Activated CD4-positive, alpha-beta T cell treated with anti-CD3 and anti-CD28 coated beads, Interleukin-2, amount 10 ng/mL, durations not matched to agents 24 days and 14 days (primary cell): ENCODE measurements at regions not wholly inside any gene's neighbourhood (a gene's known extent, or its start where the extent isn't known, plus 50 kb on each side); places are given as distances from the start of the nearest gene placed in this dataset.
"Not testable (repeated sequence)": the region's sequence is repeated elsewhere in the genome, so short reads cannot be mapped to it uniquely, and the experiment has no call there.

ENCODE experiments used
- DNase-seq: peaks from one replicate; pipeline ENCODE4 v3.0.0; 2022
- H3K27ac Mint-ChIP-seq: one replicate; pipeline ENCODE4 v1.8.0; 2022; ENCODE audit warnings: mild to moderate bottlenecking, mixed read lengths
- H3K27me3 Mint-ChIP-seq: one replicate; pipeline ENCODE4 v1.8.0; 2022; ENCODE audit warnings: mixed read lengths
- H3K36me3 Mint-ChIP-seq: one replicate; pipeline ENCODE4 v1.8.0; 2022; ENCODE audit warnings: low read depth, mild to moderate bottlenecking, mixed read lengths
- H3K4me1 Mint-ChIP-seq: one replicate; pipeline ENCODE4 v1.8.0; 2021; ENCODE audit warnings: mixed read lengths
- H3K4me3 Mint-ChIP-seq: one replicate; pipeline ENCODE4 v1.8.0; 2022; ENCODE audit warnings: mild to moderate bottlenecking, moderate library complexity, mixed read lengths
- H3K9me3 Mint-ChIP-seq: one replicate; pipeline ENCODE4 v1.8.0; 2021; ENCODE audit warnings: mixed read lengths
- intact Hi-C: fragments of 100-400 bp; cut with micrococcal nuclease; formaldehyde crosslinking; loops from one replicate; pipeline ENCODE4 v1.15.1; 2023

- Mint-ChIP-seq H3K27ac (no peak overlapping the region), H3K4me1 (no peaks in the 10 kb centered on the region), H3K36me3 (no peaks in the 10 kb centered on the region), H3K27me3 (no peaks in the 10 kb centered on the region), H3K9me3 (no peaks in the 10 kb centered on the region), H3K4me3 (no peak overlapping the region)
- no peak for DNase-seq
- intact Hi-C loops, result no loop called here
These were observed 359.0 kb upstream of the ANKRD30A start for GRCh38 chr10:36766415-36766810.

GRCh38 chr10:36765782-36766414, 359.5 kb upstream of the ANKRD30A start:
- H3K9me3 Mint-ChIP-seq, result no peaks in the 10 kb centered on the region
- no peaks in the 10 kb centered on the region for H3K4me1 Mint-ChIP-seq
- H3K27me3 Mint-ChIP-seq, result no peaks in the 10 kb centered on the region
- no peak overlapping the region for H3K4me3 Mint-ChIP-seq
- intact Hi-C loops, result no loop called here
- H3K36me3 Mint-ChIP-seq, result no peaks in the 10 kb centered on the region
- no peak overlapping the region for H3K27ac Mint-ChIP-seq
- DNase-seq, result no peak

- no peak for DNase-seq
- H3K9me3 Mint-ChIP-seq, result no peaks in the 10 kb centered on the region
- no peaks in the 10 kb centered on the region for H3K4me1 Mint-ChIP-seq
- H3K27ac Mint-ChIP-seq, result no peak overlapping the region
- no peaks in the 10 kb centered on the region for H3K36me3 Mint-ChIP-seq
- intact Hi-C loops, result no loop called here
- H3K27me3 Mint-ChIP-seq, result no peaks in the 10 kb centered on the region
- H3K4me3 Mint-ChIP-seq, result no peak overlapping the region
These were observed 360.6 kb upstream of the ANKRD30A start for GRCh38 chr10:36764823-36765222.

GRCh38 chr10:36761121-36761520, 364.3 kb upstream of the ANKRD30A start:
- no peaks in the 10 kb centered on the region for H3K36me3 Mint-ChIP-seq
- no peaks in the 10 kb centered on the region for H3K27me3 Mint-ChIP-seq
- H3K9me3 Mint-ChIP-seq, result no peaks in the 10 kb centered on the region
- no peak overlapping the region for H3K4me3 Mint-ChIP-seq
- intact Hi-C loops, result no loop called here
- H3K4me1 Mint-ChIP-seq, result no peaks in the 10 kb centered on the region
- no peak for DNase-seq
- H3K27ac Mint-ChIP-seq, result no peak overlapping the region

- H3K27ac Mint-ChIP-seq, result no peak overlapping the region
- intact Hi-C loops, result no loop called here
- no peak overlapping the region for H3K4me3 Mint-ChIP-seq
- H3K4me1 Mint-ChIP-seq, result no peaks in the 10 kb centered on the region
- no peak for DNase-seq
- H3K27me3 Mint-ChIP-seq, result no peaks in the 10 kb centered on the region
- no peaks in the 10 kb centered on the region for H3K36me3 Mint-ChIP-seq
- no peaks in the 10 kb centered on the region for H3K9me3 Mint-ChIP-seq
These were observed 366.1 kb upstream of the ANKRD30A start for GRCh38 chr10:36759141-36759805.

- no peak for DNase-seq
- H3K9me3 Mint-ChIP-seq, result peaks cover 6% of the 10 kb centered on the region
- intact Hi-C loops, result no loop called here
- no peaks in the 10 kb centered on the region for H3K27me3 Mint-ChIP-seq
- no peak overlapping the region for H3K4me3 Mint-ChIP-seq
- H3K36me3 Mint-ChIP-seq, result no peaks in the 10 kb centered on the region
- H3K4me1 Mint-ChIP-seq, result no peaks in the 10 kb centered on the region
- H3K27ac Mint-ChIP-seq, result no peak overlapping the region
These were observed 377.1 kb upstream of the ANKRD30A start for GRCh38 chr10:36748128-36748871.

GRCh38 chr10:36739884-36740445, 385.4 kb upstream of the ANKRD30A start:
- Mint-ChIP-seq H3K9me3 (peaks cover 5% of the 10 kb centered on the region), H3K36me3 (no peaks in the 10 kb centered on the region), H3K27me3 (no peaks in the 10 kb centered on the region), H3K4me3 (no peak overlapping the region), H3K4me1 (no peaks in the 10 kb centered on the region), H3K27ac (no peak overlapping the region)
- intact Hi-C loops, result no loop called here
- no peak for DNase-seq

- DNase-seq, result no peak
- no peak overlapping the region for H3K27ac Mint-ChIP-seq
- H3K4me3 Mint-ChIP-seq, result no peak overlapping the region
- intact Hi-C loops, result no loop called here
- H3K9me3 Mint-ChIP-seq, result peaks cover 5% of the 10 kb centered on the region
- no peaks in the 10 kb centered on the region for H3K4me1 Mint-ChIP-seq
- H3K27me3 Mint-ChIP-seq, result no peaks in the 10 kb centered on the region
- no peaks in the 10 kb centered on the region for H3K36me3 Mint-ChIP-seq
These were observed 386.5 kb upstream of the ANKRD30A start for GRCh38 chr10:36738738-36739431.

- H3K9me3 Mint-ChIP-seq, result peaks cover 5% of the 10 kb centered on the region
These were observed 389.1 kb upstream of the ANKRD30A start for GRCh38 chr10:36736311-36736710.

GRCh38 chr10:36734590-36734989, 390.8 kb upstream of the ANKRD30A start:
- H3K9me3 Mint-ChIP-seq, H3K27ac Mint-ChIP-seq, H3K4me3 Mint-ChIP-seq, H3K4me1 Mint-ChIP-seq, DNase-seq, H3K27me3 Mint-ChIP-seq, H3K36me3 Mint-ChIP-seq, intact Hi-C loops: not testable (repeated sequence)

More at GRCh38 chr10:36736311-36736710, 389.1 kb upstream of the ANKRD30A start:
- Mint-ChIP-seq H3K27me3 (no peaks in the 10 kb centered on the region), H3K4me3 (no peak overlapping the region), H3K36me3 (no peaks in the 10 kb centered on the region), H3K27ac (no peak overlapping the region), H3K4me1 (no peaks in the 10 kb centered on the region)
- intact Hi-C loops, result no loop called here
- no peak for DNase-seq

GRCh38 chr10:36730316-36730715, 395.1 kb upstream of the ANKRD30A start:
- Mint-ChIP-seq H3K4me3 (no peak overlapping the region), H3K36me3 (no peaks in the 10 kb centered on the region), H3K4me1 (no peaks in the 10 kb centered on the region), H3K27me3 (no peaks in the 10 kb centered on the region), H3K27ac (no peak overlapping the region), H3K9me3 (peaks cover 4% of the 10 kb centered on the region)
- DNase-seq, result no peak
- intact Hi-C loops, result no loop called here

GRCh38 chr10:36728626-36729025, 396.8 kb upstream of the ANKRD30A start:
- no peaks in the 10 kb centered on the region for H3K36me3 Mint-ChIP-seq
- H3K27ac Mint-ChIP-seq, result no peak overlapping the region
- no peak overlapping the region for H3K4me3 Mint-ChIP-seq
- no peak for DNase-seq
- no peaks in the 10 kb centered on the region for H3K27me3 Mint-ChIP-seq
- intact Hi-C loops, result no loop called here
- H3K9me3 Mint-ChIP-seq, result peaks cover 4% of the 10 kb centered on the region
- no peaks in the 10 kb centered on the region for H3K4me1 Mint-ChIP-seq

GRCh38 chr10:36725581-36726520, 399.5 kb upstream of the ANKRD30A start:
- Mint-ChIP-seq H3K36me3 (no peaks in the 10 kb centered on the region), H3K9me3 (peaks cover under 1% of the 10 kb centered on the region), H3K27ac (no peak overlapping the region), H3K27me3 (no peaks in the 10 kb centered on the region), H3K4me1 (no peaks in the 10 kb centered on the region), H3K4me3 (no peak overlapping the region)
- intact Hi-C loops, result no loop called here
- DNase-seq, result no peak
